Effector memory CD8-positive, alpha-beta T cell (primary cell): ENCODE measurements at regions not wholly inside any gene's neighbourhood (a gene's known extent, or its start where the extent isn't known, plus 50 kb on each side); places are given as distances from the start of the nearest gene placed in this dataset.

ENCODE experiments used
- ATAC-seq: fragments of 150-1000 bp; cut with Tn5 transposase; replicated peaks from 2 replicates; pipeline ENCODE4 v1.10.0; 2021; ENCODE audit warnings: mild to moderate bottlenecking, moderate library complexity
- DNase-seq, 3 experiments: peaks; one replicate each; pipeline ENCODE4 v3.0.0; 2021
- H3K27ac Mint-ChIP-seq, 2 donors: one replicate each; pipeline ENCODE4 v1.8.0; 2022; ENCODE audit warnings: mild to moderate bottlenecking in 2 of 2, mixed read lengths in 2 of 2, moderate library complexity in 2 of 2
- H3K27me3 Mint-ChIP-seq, 2 donors: one replicate each; pipeline ENCODE4 v1.8.0; 2022; ENCODE audit warnings: mixed read lengths in 2 of 2
- H3K36me3 Mint-ChIP-seq: one replicate; pipeline ENCODE4 v1.8.0; 2022; ENCODE audit warnings: mild to moderate bottlenecking, moderate library complexity, mixed read lengths; ENCODE audit not compliant: insufficient read depth
- H3K4me1 Mint-ChIP-seq, 2 donors: one replicate each; pipeline ENCODE4 v1.8.0; 2022; ENCODE audit warnings: low read depth in 2 of 2, mixed read lengths in 2 of 2
- H3K4me3 Mint-ChIP-seq, 2 donors: one replicate each; pipeline ENCODE4 v1.8.0; 2022; ENCODE audit warnings: mild to moderate bottlenecking in 2 of 2, mixed read lengths in 2 of 2, moderate library complexity in 2 of 2
- H3K9me3 Mint-ChIP-seq, 2 donors: one replicate each; pipeline ENCODE4 v1.8.0; 2022; ENCODE audit warnings: mixed read lengths in 2 of 2

DNA sequence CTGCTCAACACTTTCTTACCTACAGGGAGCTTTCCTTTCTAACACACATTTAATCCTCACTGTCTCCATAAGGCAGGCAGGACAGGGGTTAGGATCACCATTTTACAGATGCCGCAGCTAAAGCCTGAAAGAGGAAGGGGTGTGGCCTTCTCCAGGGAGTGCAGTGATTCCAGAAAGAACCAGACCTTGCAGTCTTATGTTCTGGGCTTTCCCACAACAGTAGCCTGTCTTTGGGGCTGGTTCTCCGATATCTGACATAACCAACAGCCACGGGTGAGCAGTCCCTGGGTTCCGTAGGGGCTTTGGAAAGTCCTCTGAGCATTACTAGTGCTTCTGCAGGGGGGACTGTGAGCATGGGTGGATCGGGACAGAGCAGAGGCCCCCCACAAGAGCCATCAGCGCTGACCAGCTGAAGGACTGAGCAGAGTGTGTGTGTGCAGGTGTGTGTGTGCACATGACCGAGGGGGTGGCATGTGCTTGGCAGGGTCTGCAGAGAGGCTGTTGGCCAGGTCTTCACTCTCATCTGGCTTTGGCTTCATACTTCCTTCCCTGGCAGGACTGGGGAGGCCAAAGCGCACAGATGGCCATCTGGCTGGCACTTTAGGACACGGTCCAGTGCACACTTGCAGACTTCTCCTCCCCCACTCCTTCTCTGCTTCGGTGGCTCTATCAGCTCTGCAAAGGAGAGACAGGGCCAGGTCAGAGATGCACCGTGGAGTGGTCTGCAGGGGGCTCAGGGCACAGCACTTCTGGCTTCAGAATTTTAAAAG is 400.3 kb downstream of the RPS24 start:
- no peak for ATAC-seq
- no peaks in the 10 kb centered on the region for H3K9me3 Mint-ChIP-seq
- H3K4me3 Mint-ChIP-seq: no peak overlapping the region
- H3K27me3 Mint-ChIP-seq: peaks cover 61 to 91% of the 10 kb centered on the region in 2 donors
- H3K4me1 Mint-ChIP-seq: peaks cover 0 to 2% of the 10 kb centered on the region in 2 donors
- no peaks in the 10 kb centered on the region for H3K36me3 Mint-ChIP-seq
- H3K27ac Mint-ChIP-seq: no peak overlapping the region
- DNase-seq: no peak

DNA sequence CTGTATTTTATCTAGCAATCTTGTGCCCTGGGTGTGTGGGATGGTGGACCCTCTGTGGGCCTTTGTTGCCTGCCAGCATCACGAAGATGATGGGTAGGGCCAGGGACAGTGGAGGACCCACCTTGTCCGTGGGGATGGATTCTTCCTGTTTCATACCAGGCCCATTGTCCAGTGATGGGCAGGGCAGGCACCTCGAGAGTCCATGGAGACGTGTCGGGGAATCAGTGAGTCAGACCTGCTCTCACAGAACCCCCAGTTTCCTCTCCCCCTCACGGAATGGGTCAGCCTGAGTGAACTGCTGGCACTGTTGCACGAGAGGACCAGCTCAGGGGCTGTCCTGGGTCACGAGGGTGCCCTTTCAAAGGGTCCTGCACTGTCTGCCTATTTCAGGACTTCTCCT is 401.2 kb downstream of the RPS24 start:
- Mint-ChIP-seq H3K27ac (no peak overlapping the region), H3K4me1 (peaks cover 0 to 2% of the 10 kb centered on the region in 2 donors), H3K9me3 (no peaks in the 10 kb centered on the region), H3K4me3 (no peak overlapping the region), H3K27me3 (peaks cover 59 to 91% of the 10 kb centered on the region in 2 donors), H3K36me3 (no peaks in the 10 kb centered on the region)
- DNase-seq (no peak), ATAC-seq (no peak)

- Mint-ChIP-seq H3K4me1 (peaks cover 0 to 2% of the 10 kb centered on the region in 2 donors), H3K36me3 (no peaks in the 10 kb centered on the region), H3K27me3 (peaks cover 55 to 87% of the 10 kb centered on the region in 2 donors), H3K27ac (no peak overlapping the region), H3K4me3 (no peak overlapping the region), H3K9me3 (no peaks in the 10 kb centered on the region)
- no peak for DNase-seq
- no peak for ATAC-seq
Measured at GRCh38 chr10:78435484-78436221, 402.0 kb downstream of the RPS24 start.

- no peaks in the 10 kb centered on the region for H3K36me3 Mint-ChIP-seq
- peaks cover 0 to 2% of the 10 kb centered on the region in 2 donors for H3K4me1 Mint-ChIP-seq
- DNase-seq (no peak), ATAC-seq (no peak)
- H3K9me3 Mint-ChIP-seq: no peaks in the 10 kb centered on the region
- H3K27me3 Mint-ChIP-seq: peaks cover 52 to 81% of the 10 kb centered on the region in 2 donors
- no peak overlapping the region for H3K4me3 Mint-ChIP-seq
- H3K27ac Mint-ChIP-seq: no peak overlapping the region
Measured at GRCh38 chr10:78436222-78436573, 402.5 kb downstream of the RPS24 start.

- Mint-ChIP-seq H3K4me1 (peaks cover 0 to 2% of the 10 kb centered on the region in 2 donors), H3K9me3 (no peaks in the 10 kb centered on the region), H3K4me3 (no peak overlapping the region), H3K36me3 (no peaks in the 10 kb centered on the region), H3K27ac (no peak overlapping the region), H3K27me3 (peaks cover 50 to 77% of the 10 kb centered on the region in 2 donors)
- ATAC-seq (no peak), DNase-seq (no peak)
Measured at GRCh38 chr10:78436706-78437406, 403.2 kb downstream of the RPS24 start.

DNA sequence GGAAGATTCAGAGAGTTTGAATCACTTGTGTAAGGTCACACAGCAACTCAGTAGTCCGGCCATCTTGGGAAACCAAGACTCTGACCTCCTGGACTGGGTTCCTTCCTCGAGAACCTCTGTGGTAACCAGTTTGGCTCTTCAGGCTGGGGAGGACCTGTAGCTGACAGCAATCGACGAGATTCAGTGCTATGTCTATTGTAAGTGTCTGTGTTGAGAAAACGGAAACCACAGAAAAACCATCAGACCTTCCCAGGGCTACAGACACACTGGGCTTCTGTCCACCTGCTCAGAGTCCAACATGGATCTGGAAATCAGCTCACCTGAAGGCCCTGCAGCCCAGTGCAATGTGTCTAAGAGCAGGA is 403.7 kb downstream of the RPS24 start:
- ATAC-seq: no peak
- H3K4me3 Mint-ChIP-seq: no peak overlapping the region
- no peaks in the 10 kb centered on the region for H3K9me3 Mint-ChIP-seq
- no peaks in the 10 kb centered on the region for H3K36me3 Mint-ChIP-seq
- peaks cover 0 to 2% of the 10 kb centered on the region in 2 donors for H3K4me1 Mint-ChIP-seq
- DNase-seq: no peak
- peaks cover 45 to 72% of the 10 kb centered on the region in 2 donors for H3K27me3 Mint-ChIP-seq
- H3K27ac Mint-ChIP-seq: no peak overlapping the region

GRCh38 chr10:78437998-78438906 is 404.6 kb downstream of the RPS24 start:
- Mint-ChIP-seq H3K36me3 (no peaks in the 10 kb centered on the region), H3K4me3 (no peak overlapping the region), H3K27ac (no peak overlapping the region), H3K9me3 (no peaks in the 10 kb centered on the region), H3K4me1 (peaks cover 0 to 2% of the 10 kb centered on the region in 2 donors), H3K27me3 (peaks cover 41 to 69% of the 10 kb centered on the region in 2 donors)
- DNase-seq (no peak), ATAC-seq (peak; percentile 16)

- Mint-ChIP-seq H3K4me1 (peaks cover 0 to 2% of the 10 kb centered on the region in 2 donors), H3K4me3 (no peak overlapping the region), H3K36me3 (no peaks in the 10 kb centered on the region), H3K27ac (no peak overlapping the region), H3K27me3 (peaks cover 34 to 67% of the 10 kb centered on the region in 2 donors), H3K9me3 (no peaks in the 10 kb centered on the region)
- no peak for DNase-seq
- ATAC-seq: no peak
Measured at GRCh38 chr10:78438907-78439809, 405.5 kb downstream of the RPS24 start.

- H3K36me3 Mint-ChIP-seq: no peaks in the 10 kb centered on the region
- H3K27me3 Mint-ChIP-seq: peaks cover 35 to 54% of the 10 kb centered on the region in 2 donors
- peaks cover 0 to 2% of the 10 kb centered on the region in 2 donors for H3K4me1 Mint-ChIP-seq
- ATAC-seq (no peak), DNase-seq (no peak)
- no peak overlapping the region for H3K4me3 Mint-ChIP-seq
- H3K9me3 Mint-ChIP-seq: no peaks in the 10 kb centered on the region
- H3K27ac Mint-ChIP-seq: no peak overlapping the region
Measured at GRCh38 chr10:78441010-78441409, 407.3 kb downstream of the RPS24 start.

GRCh38 chr10:78441694-78442093 is 408.0 kb downstream of the RPS24 start:
- no peaks in the 10 kb centered on the region for H3K9me3 Mint-ChIP-seq
- peaks cover 31 to 53% of the 10 kb centered on the region in 2 donors for H3K27me3 Mint-ChIP-seq
- H3K4me3 Mint-ChIP-seq: no peak overlapping the region
- no peaks in the 10 kb centered on the region for H3K36me3 Mint-ChIP-seq
- DNase-seq (no peak), ATAC-seq (no peak)
- H3K4me1 Mint-ChIP-seq: peaks cover 0 to 2% of the 10 kb centered on the region in 2 donors
- H3K27ac Mint-ChIP-seq: no peak overlapping the region

DNA sequence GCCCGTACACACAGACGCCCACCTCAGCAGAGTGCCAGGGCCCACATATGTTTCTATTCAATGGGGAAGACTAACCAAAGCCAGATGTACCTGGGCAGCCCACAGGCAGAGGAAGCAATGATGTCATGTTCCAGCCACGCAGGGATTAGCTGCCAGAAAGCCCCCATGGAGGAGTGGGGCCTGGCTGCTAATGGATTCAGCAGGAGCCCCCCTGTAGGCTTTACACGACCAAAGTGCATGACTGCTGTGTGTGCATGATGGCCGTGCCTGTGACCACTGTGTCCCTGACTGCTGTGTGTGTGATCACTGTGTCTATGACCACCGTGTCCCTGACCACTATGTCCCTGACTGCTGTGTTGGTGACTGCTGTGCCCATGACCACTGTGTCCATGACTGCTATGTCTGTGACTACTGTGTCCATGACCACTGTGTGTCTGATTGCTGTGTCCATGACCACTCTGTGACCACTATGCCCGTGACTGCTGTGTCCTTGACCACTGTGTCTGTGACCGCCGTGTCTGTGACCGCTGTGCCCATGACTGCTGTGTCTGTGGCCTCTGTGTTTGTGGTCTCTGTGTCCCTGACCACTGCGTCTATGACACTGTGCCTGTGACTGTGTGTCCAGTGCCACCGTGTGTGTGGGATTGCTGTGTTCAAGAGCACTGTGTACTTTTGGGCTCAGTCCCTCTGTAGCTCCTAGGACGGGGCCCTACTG is 409.3 kb downstream of the RPS24 start:
- ATAC-seq: no peak

More for the DNA sequence above, 409.3 kb downstream of the RPS24 start:
- Mint-ChIP-seq H3K27ac (no peak overlapping the region), H3K4me3 (no peak overlapping the region), H3K9me3 (no peaks in the 10 kb centered on the region), H3K4me1 (peaks cover 0 to 1% of the 10 kb centered on the region in 2 donors), H3K36me3 (no peaks in the 10 kb centered on the region), H3K27me3 (peaks cover 36 to 53% of the 10 kb centered on the region in 2 donors)
- no peak for DNase-seq
